A673 (cell line): ENCODE measurements at regions not wholly inside any gene's neighbourhood (a gene's known extent, or its start where the extent isn't known, plus 50 kb on each side); places are given as distances from the start of the nearest gene placed in this dataset.

Experiments
- CTCF ChIP-seq: fragments of 300-800, 200-600 bp; sonication (generic); conservative IDR thresholded peaks from 2 replicates; pipeline ENCODE4 v1.5.1; 2017; ENCODE audit warnings: low read depth, mild to moderate bottlenecking, antibody characterized with exemption, low read length, moderate library complexity, mixed read lengths
- EZH2 ChIP-seq: fragments of 200-600 bp; sonication (generic); IDR thresholded peaks from 2 replicates; pipeline ENCODE4 v1.6.1; 2017; ENCODE audit warnings: borderline replicate concordance, low read depth, mild to moderate bottlenecking, mixed read lengths, antibody characterized with exemption, low read length; ENCODE audit not compliant: poor library complexity, severe bottlenecking

- TF ChIP-seq CTCF (no peak), EZH2 (no peak)
Observed at GRCh38 chrX:20980426-20980825, 393.8 kb upstream of the CNKSR2 start.
